ENCODE measurements at regions not wholly inside any gene's neighbourhood (a gene's known extent, or its start where the extent isn't known, plus 50 kb on each side); places are given as distances from the start of the nearest gene placed in this dataset.

GRCh38 chr5:9869616-9870288 is 239.6 kb upstream of the TAS2R1 start:
- DNase-seq (ENCODE audit: low read depth, low spot score) = no peak
- Histone ChIP-seq H3K4me1 (ENCODE audit: control insufficient read depth, extremely low read depth, insufficient read depth, low read length) (peaks cover 11% of the 10 kb centered on the region), H3K27ac (ENCODE audit: control insufficient read depth, insufficient read depth, low read length) (peak overlapping the region; percentile 51)

GRCh38 chr5:9865574-9865973 is 235.4 kb upstream of the TAS2R1 start:
- Histone ChIP-seq H2AFZ (ENCODE audit: control insufficient read depth, low read length) (no peak overlapping the region), H3K9me1 (ENCODE audit: control insufficient read depth, extremely low read depth, insufficient read depth, low read length) (no peaks in the 10 kb centered on the region), H3K79me2 (ENCODE audit: control insufficient read depth, insufficient read depth, low read length) (no peaks in the 10 kb centered on the region), H3K4me2 (ENCODE audit: control insufficient read depth, extremely low read depth, insufficient read depth, low read depth, low read length) (no peak overlapping the region), H3K36me3 (ENCODE audit: control insufficient read depth in 2 of 2, extremely low read depth in 1 of 2, insufficient read depth in 2 of 2, low read length in 2 of 2) (no peaks in the 10 kb centered on the region), H3K4me1 (ENCODE audit: control insufficient read depth, extremely low read depth, insufficient read depth, low read length) (peaks cover 11% of the 10 kb centered on the region), H4K20me1 (ENCODE audit: control insufficient read depth, extremely low read depth, insufficient read depth, low read length) (no peaks in the 10 kb centered on the region), H3K4me3 (ENCODE audit: control insufficient read depth in 2 of 3, extremely low read depth in 1 of 3, insufficient read depth in 2 of 3, low read depth in 1 of 3, low read length in 3 of 3) (no peak overlapping the region), H3K9me3 (ENCODE audit: control insufficient read depth, low read depth, low read length) (peaks cover 6% of the 10 kb centered on the region), H3K27ac (ENCODE audit: control insufficient read depth, insufficient read depth, low read length) (no peak overlapping the region), H3K9ac (ENCODE audit: control insufficient read depth, extremely low read depth, insufficient read depth, low read length) (no peak overlapping the region), H3K27me3 (ENCODE audit: control insufficient read depth, extremely low read depth, insufficient read depth, low read length) (no peaks in the 10 kb centered on the region)
- no peak for FAIRE-seq
- no peak for DNase-seq (ENCODE audit: low read depth, low spot score)
- no peak for TF ChIP-seq EZH2 (IDR thresholded peaks at IDR 0.05; ENCODE audit: low read length)
- TF ChIP-seq CTCF (optimal IDR thresholded peaks at IDR 0.05 in 1 of 3, IDR thresholded peaks at IDR 0.05 in 1 of 3, conservative IDR thresholded peaks at IDR 0.05 in 1 of 3; ENCODE audit: extremely low read depth in 1 of 3, insufficient read depth in 2 of 3, low read length in 3 of 3) = no peak
- dilution Hi-C loops (cut with MboI; ENCODE audit: extremely low pct_ligation_motif_present, low sequenced_read_pairs) = no loop called here

More at GRCh38 chr5:9869616-9870288, 239.6 kb upstream of the TAS2R1 start:
- H4K20me1 ChIP-seq (ENCODE audit: control insufficient read depth, extremely low read depth, insufficient read depth, low read length) = no peaks in the 10 kb centered on the region
- peaks cover 5% of the 10 kb centered on the region for H3K9me3 ChIP-seq (ENCODE audit: control insufficient read depth, low read depth, low read length)
- H3K27me3 ChIP-seq (ENCODE audit: control insufficient read depth, extremely low read depth, insufficient read depth, low read length) = no peaks in the 10 kb centered on the region
- no peak overlapping the region for H3K9ac ChIP-seq (ENCODE audit: control insufficient read depth, extremely low read depth, insufficient read depth, low read length)
- FAIRE-seq = peak; percentile 36
- no peak overlapping the region for H3K4me3 ChIP-seq (ENCODE audit: control insufficient read depth in 2 of 3, extremely low read depth in 1 of 3, insufficient read depth in 2 of 3, low read depth in 1 of 3, low read length in 3 of 3)
- H3K36me3 ChIP-seq (ENCODE audit: control insufficient read depth in 2 of 2, extremely low read depth in 1 of 2, insufficient read depth in 2 of 2, low read length in 2 of 2) = no peaks in the 10 kb centered on the region
- peak overlapping the region; percentile 27 for H3K4me2 ChIP-seq (ENCODE audit: control insufficient read depth, extremely low read depth, insufficient read depth, low read depth, low read length)
- no peaks in the 10 kb centered on the region for H3K79me2 ChIP-seq (ENCODE audit: control insufficient read depth, insufficient read depth, low read length)
- TF ChIP-seq EZH2 (IDR thresholded peaks at IDR 0.05; ENCODE audit: low read length) (no peak), CTCF (optimal IDR thresholded peaks at IDR 0.05 in 1 of 3, IDR thresholded peaks at IDR 0.05 in 1 of 3, conservative IDR thresholded peaks at IDR 0.05 in 1 of 3; ENCODE audit: extremely low read depth in 1 of 3, insufficient read depth in 2 of 3, low read length in 3 of 3) (no peak)
- peak overlapping the region; percentile 10 for H2AFZ ChIP-seq (ENCODE audit: control insufficient read depth, low read length)
- no peaks in the 10 kb centered on the region for H3K9me1 ChIP-seq (ENCODE audit: control insufficient read depth, extremely low read depth, insufficient read depth, low read length)
- dilution Hi-C loops (cut with MboI; ENCODE audit: extremely low pct_ligation_motif_present, low sequenced_read_pairs) = no loop called here
